GM18951 (cell line): ENCODE measurements at regions not wholly inside any gene's neighbourhood (a gene's known extent, or its start where the extent isn't known, plus 50 kb on each side); places are given as distances from the start of the nearest gene placed in this dataset.

Experiments used
- POLR2A ChIP-seq: IDR thresholded peaks from 4 replicates; pipeline ENCODE4 v1.6.1; 2011; ENCODE audit warnings: mild to moderate bottlenecking; ENCODE audit not compliant: insufficient read length, insufficient read depth; ENCODE audit errors: extremely low read depth
- in situ Hi-C: fragments of 300-500 bp; cut with MboI; formaldehyde crosslinking; loops from one replicate; pipeline ENCODE4 v1.12.0; 2022; ENCODE audit warnings: low sequenced_read_pairs, mixed read lengths, inconsistent platforms; ENCODE audit not compliant: unreplicated experiment

- in situ Hi-C loops = loop anchor here (25.0 kb wide), 1 partner anchor 420 kb away; the partner anchor contains the start of genes EPDR1 and SFRP4
Measured at GRCh38 chr7:38331853-38332595, 58.6 kb upstream of the TARP start.

GRCh38 chr7:38330861-38331621 lies 57.6 kb upstream of the TARP start:
- in situ Hi-C loops = loop anchor here (25.0 kb wide), 1 partner anchor 419 kb away; the partner anchor contains the start of genes EPDR1 and SFRP4
- TF ChIP-seq POLR2A = no peak

- TF ChIP-seq POLR2A = no peak
- in situ Hi-C loops = loop anchor here (25.0 kb wide), 1 partner anchor 418 kb away; the partner anchor contains the start of genes EPDR1 and SFRP4
Measured at GRCh38 chr7:38330039-38330438, 56.6 kb upstream of the TARP start.

GRCh38 chr7:38329340-38329739 lies 55.9 kb upstream of the TARP start:
- in situ Hi-C loops = loop anchor here (10.0 to 25.0 kb wide), 2 partner anchors 235 to 417 kb away; partner anchors contain the start of genes EPDR1 and SFRP4

GRCh38 chr7:38328814-38329213 lies 55.4 kb upstream of the TARP start:
- in situ Hi-C loops = loop anchor here (10.0 to 25.0 kb wide), 2 partner anchors 234 to 417 kb away; partner anchors contain the start of genes EPDR1 and SFRP4
- TF ChIP-seq POLR2A = no peak

More at GRCh38 chr7:38329340-38329739, 55.9 kb upstream of the TARP start:
- no peak for TF ChIP-seq POLR2A

- in situ Hi-C loops = loop anchor here (10.0 to 25.0 kb wide), 2 partner anchors 233 to 415 kb away; partner anchors contain the start of genes EPDR1 and SFRP4
- no peak for TF ChIP-seq POLR2A
Measured at GRCh38 chr7:38327637-38328036, 54.2 kb upstream of the TARP start.
